Parathyroid adenoma (tissue), 2 donors: ENCODE measurements at regions not wholly inside any gene's neighbourhood (a gene's known extent, or its start where the extent isn't known, plus 50 kb on each side); places are given as distances from the start of the nearest gene placed in this dataset.
"Not testable (repeated sequence)": the region's sequence is repeated elsewhere in the genome, so short reads cannot be mapped to it uniquely, and the experiment has no call there.

ENCODE experiments used
- H2AFZ ChIP-seq: fragments of 300-600 bp; sonication (generic); one replicate; pipeline ENCODE4 v1.7.0; 2017; ENCODE audit warnings: antibody characterized with exemption, mild to moderate bottlenecking
- H3K27ac ChIP-seq: fragments of 300-600 bp; sonication (generic); one replicate; pipeline ENCODE4 v1.7.0; 2017
- H3K27me3 ChIP-seq: fragments of 300-600 bp; sonication (generic); one replicate; pipeline ENCODE4 v1.7.0; 2017; ENCODE audit warnings: low read length; ENCODE audit not compliant: control insufficient read depth, insufficient read depth
- H3K36me3 ChIP-seq: fragments of 300-600 bp; sonication (generic); one replicate; pipeline ENCODE4 v1.7.0; 2017; ENCODE audit warnings: low read length; ENCODE audit not compliant: control insufficient read depth, insufficient read depth
- H3K4me1 ChIP-seq: fragments of 300-600 bp; sonication (generic); one replicate; pipeline ENCODE4 v1.7.0; 2017; ENCODE audit warnings: control low read depth
- H3K4me2 ChIP-seq: fragments of 300-600 bp; sonication (generic); one replicate; pipeline ENCODE4 v1.7.0; 2017; ENCODE audit warnings: low read length
- H3K4me3 ChIP-seq: fragments of 300-600 bp; sonication (generic); one replicate; pipeline ENCODE4 v1.7.0; 2017; ENCODE audit warnings: low read depth, low read length
- H3K79me2 ChIP-seq: fragments of 300-600 bp; sonication (generic); one replicate; pipeline ENCODE4 v1.7.0; 2017; ENCODE audit warnings: control low read depth
- H3K9ac ChIP-seq: fragments of 300-600 bp; sonication (generic); one replicate; pipeline ENCODE4 v1.7.0; 2017; ENCODE audit warnings: mild to moderate bottlenecking
- H3K9me3 ChIP-seq: fragments of 300-600 bp; sonication (generic); one replicate; pipeline ENCODE4 v1.7.0; 2017; ENCODE audit warnings: low read length; ENCODE audit not compliant: control insufficient read depth
- TF ChIP-seq, protein P1 (sequence below): fragments of 300-600 bp; sonication (generic); IDR thresholded peaks from one replicate; pipeline ENCODE4 v1.7.0; 2017; ENCODE audit warnings: antibody characterized with exemption, mild to moderate bottlenecking
- donor health status: primary hyperparathyroidism.

DNA sequence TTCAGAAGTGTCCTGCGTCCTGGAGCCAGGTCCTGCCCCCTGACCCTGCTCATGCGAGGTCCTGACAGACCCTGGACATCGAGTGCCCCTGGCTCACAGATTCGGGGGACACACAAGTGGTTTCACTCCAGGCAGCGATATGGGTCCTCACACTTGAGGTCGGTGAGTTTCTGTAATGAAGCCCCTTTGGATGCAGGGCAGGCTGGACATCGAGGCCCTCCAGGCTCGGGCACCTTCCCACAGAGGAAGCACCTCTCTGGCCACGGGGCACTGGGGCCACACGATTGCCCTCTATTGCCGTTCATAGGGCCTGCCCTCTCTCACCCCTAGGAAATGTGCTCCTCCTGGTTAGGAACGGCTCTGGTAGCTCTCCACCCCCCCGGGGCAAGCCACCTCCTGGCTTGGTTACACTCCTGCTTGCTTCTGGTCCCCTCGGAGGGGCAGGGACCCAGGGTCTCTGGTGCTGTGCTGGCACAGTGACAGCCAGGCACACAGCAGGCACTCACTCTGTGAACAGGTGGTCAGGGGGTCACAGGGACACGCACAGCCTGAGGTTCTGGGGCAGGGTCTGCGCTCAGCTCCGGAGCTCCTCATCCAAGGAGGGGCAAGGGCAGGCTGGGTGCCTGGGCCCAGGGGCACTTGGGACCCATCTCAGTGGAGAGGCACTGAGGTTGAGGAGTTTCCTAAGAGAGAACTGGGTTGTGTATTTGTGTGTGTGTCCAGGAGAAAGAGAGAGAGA, 907.7 kb downstream of the BRD1 start:
- no peak overlapping the region for H3K27ac ChIP-seq
- no peaks in the 10 kb centered on the region for H3K9me3 ChIP-seq
- no peak overlapping the region for H2AFZ ChIP-seq
- TF ChIP-seq, protein P1, sequence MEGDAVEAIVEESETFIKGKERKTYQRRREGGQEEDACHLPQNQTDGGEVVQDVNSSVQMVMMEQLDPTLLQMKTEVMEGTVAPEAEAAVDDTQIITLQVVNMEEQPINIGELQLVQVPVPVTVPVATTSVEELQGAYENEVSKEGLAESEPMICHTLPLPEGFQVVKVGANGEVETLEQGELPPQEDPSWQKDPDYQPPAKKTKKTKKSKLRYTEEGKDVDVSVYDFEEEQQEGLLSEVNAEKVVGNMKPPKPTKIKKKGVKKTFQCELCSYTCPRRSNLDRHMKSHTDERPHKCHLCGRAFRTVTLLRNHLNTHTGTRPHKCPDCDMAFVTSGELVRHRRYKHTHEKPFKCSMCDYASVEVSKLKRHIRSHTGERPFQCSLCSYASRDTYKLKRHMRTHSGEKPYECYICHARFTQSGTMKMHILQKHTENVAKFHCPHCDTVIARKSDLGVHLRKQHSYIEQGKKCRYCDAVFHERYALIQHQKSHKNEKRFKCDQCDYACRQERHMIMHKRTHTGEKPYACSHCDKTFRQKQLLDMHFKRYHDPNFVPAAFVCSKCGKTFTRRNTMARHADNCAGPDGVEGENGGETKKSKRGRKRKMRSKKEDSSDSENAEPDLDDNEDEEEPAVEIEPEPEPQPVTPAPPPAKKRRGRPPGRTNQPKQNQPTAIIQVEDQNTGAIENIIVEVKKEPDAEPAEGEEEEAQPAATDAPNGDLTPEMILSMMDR, result no peak
- H3K79me2 ChIP-seq, result no peaks in the 10 kb centered on the region
- no peaks in the 10 kb centered on the region for H3K4me1 ChIP-seq
- no peak overlapping the region for H3K4me3 ChIP-seq
- no peak overlapping the region for H3K4me2 ChIP-seq
- H3K9ac ChIP-seq, result no peak overlapping the region
- no peaks in the 10 kb centered on the region for H3K36me3 ChIP-seq
- no peaks in the 10 kb centered on the region for H3K27me3 ChIP-seq

DNA sequence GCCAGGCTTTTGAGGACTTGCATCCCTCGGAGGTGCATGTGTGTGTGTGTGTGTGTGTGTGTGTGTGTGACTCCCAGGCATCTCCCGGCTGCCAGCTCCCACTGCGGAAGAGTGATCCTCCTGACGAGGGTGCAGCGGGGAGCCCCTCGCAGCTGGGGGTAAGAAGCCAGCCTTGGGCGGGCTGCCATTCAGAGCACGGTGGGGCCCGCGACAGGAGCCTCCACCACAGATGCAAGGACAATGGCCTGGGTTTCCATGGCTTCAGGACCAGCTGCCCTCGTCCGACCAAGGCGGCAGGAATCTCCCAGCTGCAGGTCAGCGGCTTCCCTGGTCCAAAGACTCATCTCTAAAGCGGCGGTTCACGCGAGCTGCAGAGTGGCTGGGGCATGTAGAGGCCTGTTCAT, 908.5 kb downstream of the BRD1 start:
- Histone ChIP-seq H3K9ac (no peak overlapping the region), H3K4me3 (no peak overlapping the region), H3K36me3 (no peaks in the 10 kb centered on the region), H3K27me3 (no peaks in the 10 kb centered on the region), H2AFZ (no peak overlapping the region), H3K79me2 (no peaks in the 10 kb centered on the region), H3K4me2 (no peak overlapping the region), H3K9me3 (no peaks in the 10 kb centered on the region), H3K27ac (no peak overlapping the region), H3K4me1 (no peaks in the 10 kb centered on the region)
- TF ChIP-seq, protein P1, result no peak

DNA sequence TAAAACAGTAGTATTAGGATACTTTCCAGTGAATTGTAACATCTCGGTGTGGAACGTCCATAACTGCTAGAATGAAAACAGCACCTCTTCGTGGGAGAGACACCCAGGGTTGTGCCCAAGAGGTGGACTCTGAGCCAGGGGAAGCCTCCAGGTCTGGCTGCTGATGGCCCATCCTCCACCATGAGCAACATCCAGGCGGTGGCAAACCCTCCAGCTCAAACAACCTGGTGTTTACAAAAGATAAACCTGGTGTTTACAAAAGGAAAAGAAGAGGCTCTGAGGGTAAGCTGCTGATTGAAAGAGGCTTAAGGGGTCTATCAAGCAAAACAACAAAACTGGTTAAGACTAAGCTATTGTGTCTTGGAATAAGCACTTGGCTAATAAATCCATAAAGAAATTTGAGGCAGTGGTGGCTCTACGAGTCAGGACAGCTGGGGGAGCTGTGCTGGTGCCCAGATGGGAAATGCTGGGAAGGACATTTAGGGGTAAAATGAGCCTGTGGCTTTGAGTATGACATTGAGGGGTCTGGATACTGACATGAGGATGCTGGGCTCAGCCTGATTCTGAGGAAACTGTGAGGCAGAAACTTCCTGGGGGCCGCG, 909.0 kb downstream of the BRD1 start:
- Histone ChIP-seq H3K27ac (no peak overlapping the region), H3K4me1 (no peaks in the 10 kb centered on the region), H3K9me3 (no peaks in the 10 kb centered on the region), H3K27me3 (no peaks in the 10 kb centered on the region), H3K4me3 (no peak overlapping the region), H2AFZ (no peak overlapping the region), H3K79me2 (no peaks in the 10 kb centered on the region), H3K4me2 (no peak overlapping the region), H3K9ac (no peak overlapping the region), H3K36me3 (no peaks in the 10 kb centered on the region)
- TF ChIP-seq, protein P1, result no peak

DNA sequence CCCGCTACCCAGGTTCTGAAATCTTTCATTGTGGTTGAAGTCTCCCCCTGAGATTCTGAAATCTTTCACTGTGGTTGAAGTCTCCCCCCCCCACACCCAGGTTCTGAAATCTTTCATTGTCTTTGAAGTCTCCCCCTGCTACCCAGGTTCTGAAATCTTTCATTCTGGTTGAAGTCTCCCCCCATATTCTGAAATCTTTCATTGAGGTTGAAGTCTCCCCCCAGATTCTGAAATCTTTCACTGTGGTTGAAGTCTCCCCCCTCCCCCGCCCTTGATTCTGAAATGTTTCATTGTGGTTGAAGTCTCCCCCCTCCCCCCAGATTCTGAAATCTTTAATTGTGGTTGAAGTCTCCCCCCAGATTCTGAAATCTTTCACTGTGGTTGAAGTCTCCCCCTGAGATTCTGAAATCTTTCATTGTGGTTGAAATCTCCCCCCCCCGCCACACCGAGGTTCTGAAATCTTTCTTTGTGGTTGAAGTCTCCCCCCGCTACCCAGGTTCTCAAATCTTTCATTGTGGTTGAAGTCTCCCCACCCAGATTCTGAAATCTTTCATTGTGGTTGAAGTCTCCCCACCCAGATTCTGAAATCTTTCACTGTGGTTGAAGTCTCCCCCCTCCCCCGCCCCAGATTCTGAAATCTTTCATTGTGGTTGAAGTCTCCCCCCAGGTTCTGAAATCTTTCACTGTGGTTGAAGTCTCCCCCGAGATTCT, 915.2 kb downstream of the BRD1 start:
- H3K4me1 ChIP-seq, H3K4me3 ChIP-seq, H2AFZ ChIP-seq, H3K27me3 ChIP-seq, H3K36me3 ChIP-seq, H3K9ac ChIP-seq, H3K27ac ChIP-seq, H3K79me2 ChIP-seq, H3K9me3 ChIP-seq, H3K4me2 ChIP-seq: not testable (repeated sequence)

DNA sequence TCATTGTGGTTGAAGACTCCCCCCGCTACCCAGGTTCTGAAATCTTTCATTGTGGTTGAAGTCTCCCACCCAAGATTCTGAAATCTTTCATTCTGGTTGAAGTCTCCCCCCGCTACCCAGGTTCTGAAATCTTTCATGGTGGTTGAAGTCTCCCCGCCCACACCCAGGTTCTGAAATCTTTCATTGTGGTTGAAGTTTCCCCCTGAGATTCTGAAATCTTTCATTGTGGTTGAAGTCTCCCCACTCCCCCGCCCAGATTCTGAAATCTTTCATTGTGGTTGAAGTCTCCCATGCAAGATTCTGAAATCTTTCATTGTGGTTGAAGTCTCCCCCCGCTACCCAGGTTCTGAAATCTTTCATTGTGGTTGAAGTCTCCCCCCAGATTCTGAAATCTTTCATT, 916.0 kb downstream of the BRD1 start:
- not testable (repeated sequence) for H3K27me3 ChIP-seq, H3K27ac ChIP-seq, H3K9ac ChIP-seq, H3K4me2 ChIP-seq, H3K79me2 ChIP-seq, H2AFZ ChIP-seq, H3K9me3 ChIP-seq, H3K36me3 ChIP-seq, H3K4me1 ChIP-seq, H3K4me3 ChIP-seq

DNA sequence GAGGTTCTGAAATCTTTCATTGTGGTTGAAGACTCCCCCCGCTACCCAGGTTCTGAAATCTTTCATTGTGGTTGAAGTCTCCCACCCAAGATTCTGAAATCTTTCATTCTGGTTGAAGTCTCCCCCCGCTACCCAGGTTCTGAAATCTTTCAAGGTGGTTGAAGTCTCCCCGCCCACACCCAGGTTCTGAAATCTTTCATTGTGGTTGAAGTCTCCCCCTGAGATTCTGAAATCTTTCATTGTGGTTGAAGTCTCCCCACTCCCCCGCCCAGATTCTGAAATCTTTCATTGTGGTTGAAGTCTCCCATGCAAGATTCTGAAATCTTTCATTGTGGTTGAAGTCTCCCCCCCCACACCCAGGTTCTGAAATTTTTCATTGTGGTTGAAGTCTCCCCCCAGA, 916.6 kb downstream of the BRD1 start:
- not testable (repeated sequence) for H3K27me3 ChIP-seq, H3K79me2 ChIP-seq, H3K9ac ChIP-seq, H3K4me1 ChIP-seq, H3K27ac ChIP-seq, H2AFZ ChIP-seq, H3K36me3 ChIP-seq, H3K9me3 ChIP-seq, H3K4me2 ChIP-seq, H3K4me3 ChIP-seq
